Right cardiac atrium (tissue), 5 donors: ENCODE measurements at regions not wholly inside any gene's neighbourhood (a gene's known extent, or its start where the extent isn't known, plus 50 kb on each side); places are given as distances from the start of the nearest gene placed in this dataset.

Experiments used
- ATAC-seq, 2 donors: fragments of 200-7000 bp; cut with Tn5 transposase; one replicate each; pipeline versions ENCODE4 v1.8.0 to v1.9.1; 2020; ENCODE audit warnings: moderate library complexity in 2 of 2, mild to moderate bottlenecking in 1 of 2
- DNase-seq, 3 donors: peaks; one replicate each; pipeline ENCODE4 v3.0.0-alpha.2; 2020
- H3K27ac ChIP-seq: one replicate; pipeline ENCODE4 v1.5.1; 2013; ENCODE audit warnings: mild to moderate bottlenecking, low read length, control low read depth, moderate library complexity
- H3K27me3 ChIP-seq: one replicate; pipeline ENCODE4 v1.6.1; 2013; ENCODE audit not compliant: control insufficient read depth, insufficient read depth
- H3K4me1 ChIP-seq: one replicate; pipeline ENCODE4 v1.6.1; 2013; ENCODE audit warnings: low read length; ENCODE audit not compliant: control insufficient read depth, insufficient read depth
- H3K4me3 ChIP-seq: one replicate; pipeline ENCODE4 v1.5.1; 2013; ENCODE audit warnings: low read length, control low read depth
- H3K9me3 ChIP-seq: one replicate; pipeline ENCODE4 v1.6.1; 2013; ENCODE audit warnings: low read length; ENCODE audit not compliant: control insufficient read depth
- WGBS: extraction: QIAGEN DNeasy Blood & Tissue Kit; methylation state at CpG from one replicate; pipeline ENCODE4 v1.1.7; 2013; 5-methylcytosine and 5-hydroxymethylcytosine counted together
- intact Hi-C, 4 donors: fragments of 100-400 bp; cut with DNase I; formaldehyde crosslinking; loops; one replicate each; pipeline versions ENCODE4 v1.11.0 to v1.14.0; 2022 to 2023
- donor health status: healthy with polysubstance abuse.
- donor health status: DM: no; HTN: yes; CAD: no.
- donor health status: DM: no; HTN: no; CAD: no.
- donor health status: DM: no; HTN: yes; CAD: no; lungs with severe emphysema.
- donor health status: DM: yes; HTN: yes; CAD: no.

- Histone ChIP-seq H3K4me1 (no peaks in the 10 kb centered on the region), H3K9me3 (no peaks in the 10 kb centered on the region), H3K27ac (no peak overlapping the region), H3K4me3 (no peak overlapping the region), H3K27me3 (no peaks in the 10 kb centered on the region)
- WGBS: 50% methylated on average over 5 of the region's 5 CpGs
- intact Hi-C loops: no loop called here
- ATAC-seq (no peak), DNase-seq (no peak)
Measured at GRCh38 chr21:26653430-26653829, 80.3 kb upstream of the CYYR1 start.

DNA sequence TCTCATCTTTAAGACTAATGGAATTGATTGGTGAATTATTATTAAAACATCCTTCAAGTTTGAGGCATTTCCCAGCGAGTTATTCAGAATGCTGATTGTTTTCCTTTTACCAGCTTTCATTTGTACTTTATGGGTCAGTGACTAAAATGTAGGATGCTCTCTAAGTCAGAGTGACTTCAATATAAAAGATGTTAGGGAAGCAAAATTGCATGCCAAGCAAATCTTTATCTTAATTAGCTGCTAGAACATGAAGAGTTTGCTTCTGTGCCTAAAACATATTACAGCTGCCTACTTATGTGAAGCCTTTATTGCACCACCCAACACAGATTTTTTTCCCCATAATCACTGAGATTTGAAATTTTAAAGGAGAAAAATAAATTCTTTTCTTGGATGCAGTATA, 79.8 kb upstream of the CYYR1 start:
- ATAC-seq (no peak), DNase-seq (no peak)
- WGBS: 47% methylated on average over 1 of the region's 1 CpG
- Histone ChIP-seq H3K27ac (no peak overlapping the region), H3K4me3 (no peak overlapping the region), H3K27me3 (no peaks in the 10 kb centered on the region), H3K4me1 (no peaks in the 10 kb centered on the region), H3K9me3 (no peaks in the 10 kb centered on the region)
- intact Hi-C loops: no loop called here

DNA sequence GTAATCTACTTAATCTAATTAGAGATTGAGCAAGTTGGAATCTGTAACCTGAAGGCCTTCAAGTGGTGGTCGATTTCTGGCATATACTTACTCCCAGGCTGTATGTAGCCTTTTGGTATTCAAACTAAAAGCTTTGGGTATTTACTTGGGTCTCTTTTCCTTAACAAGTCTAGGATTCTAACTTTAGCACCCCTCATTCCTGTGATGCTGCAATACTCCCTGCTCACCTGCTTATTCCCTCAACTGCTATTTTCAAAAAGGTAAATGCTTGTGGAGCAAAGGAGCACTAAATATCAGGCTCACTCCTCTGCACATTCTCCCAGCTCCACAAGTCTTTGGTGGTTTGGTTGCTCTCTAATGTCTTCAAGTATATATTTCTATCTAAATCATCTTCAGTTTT, 68.0 kb upstream of the CYYR1 start:
- 66% methylated on average over 1 of the region's 1 CpG for WGBS
- DNase-seq (no peak), ATAC-seq (no peak)
- intact Hi-C loops: no loop called here
- Histone ChIP-seq H3K4me3 (no peak overlapping the region), H3K27ac (no peak overlapping the region), H3K9me3 (no peaks in the 10 kb centered on the region), H3K27me3 (no peaks in the 10 kb centered on the region), H3K4me1 (no peaks in the 10 kb centered on the region)

DNA sequence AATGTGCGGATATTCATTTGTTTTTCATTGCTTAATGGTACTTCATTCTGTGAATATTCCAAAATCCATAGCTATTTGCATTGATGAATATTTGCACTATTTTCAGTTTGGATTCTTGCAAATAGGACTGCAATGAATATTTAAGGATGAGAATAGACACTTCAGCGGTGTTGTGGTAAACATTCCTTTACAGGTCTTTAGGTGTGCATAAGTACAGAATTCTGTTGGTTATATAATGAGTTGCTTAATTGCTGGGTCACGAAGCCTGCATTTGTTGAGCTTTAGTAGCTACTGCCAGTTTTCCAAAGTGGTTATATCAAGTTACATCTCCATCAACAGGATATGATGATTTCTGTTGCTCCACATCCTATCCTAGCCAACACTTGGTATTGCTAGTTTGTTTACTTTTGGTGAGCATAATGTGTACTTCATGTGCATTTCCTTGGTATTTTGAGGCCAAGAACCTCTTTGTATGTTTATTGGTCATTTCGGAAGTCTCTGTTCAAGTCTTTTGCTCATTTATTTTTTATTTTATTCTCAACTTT, 64.2 kb upstream of the CYYR1 start:
- intact Hi-C loops: no loop called here
- H3K27me3 ChIP-seq: no peaks in the 10 kb centered on the region

GRCh38 chr21:26635681-26636080, 62.6 kb upstream of the CYYR1 start:
- no peaks in the 10 kb centered on the region for H3K4me1 ChIP-seq
- H3K27ac ChIP-seq: no peak overlapping the region
- ATAC-seq (no peak), DNase-seq (no peak)
- H3K9me3 ChIP-seq: no peaks in the 10 kb centered on the region
- intact Hi-C loops: no loop called here
- no peak overlapping the region for H3K4me3 ChIP-seq
- WGBS: 62% methylated on average over 3 of the region's 3 CpGs
- no peaks in the 10 kb centered on the region for H3K27me3 ChIP-seq

More for the DNA sequence above, 64.2 kb upstream of the CYYR1 start:
- DNase-seq (no peak), ATAC-seq (no peak)
- 83% methylated on average over 4 of the region's 4 CpGs for whole genome bisulfite sequencing
- Histone ChIP-seq H3K4me3 (no peak overlapping the region), H3K27ac (no peak overlapping the region), H3K9me3 (no peaks in the 10 kb centered on the region), H3K4me1 (no peaks in the 10 kb centered on the region)

DNA sequence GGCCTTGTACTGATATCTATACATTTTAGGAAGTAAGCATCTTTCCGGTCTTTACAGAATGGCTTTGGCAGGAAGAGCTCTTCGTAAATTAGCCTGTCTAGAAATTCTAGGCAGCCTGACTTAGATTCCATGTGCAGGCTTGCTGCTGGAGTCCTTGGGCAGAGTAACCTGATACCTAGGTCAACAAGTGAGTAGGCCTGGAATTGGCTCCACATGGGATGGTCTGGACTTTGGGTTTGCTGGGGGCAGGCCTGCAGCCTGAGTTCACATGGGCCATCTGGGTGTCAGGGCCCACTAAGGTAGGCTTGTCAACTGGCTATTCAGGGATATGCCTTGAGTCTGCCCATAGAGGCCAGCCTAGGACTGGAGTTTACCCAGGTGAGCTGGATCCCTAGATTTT, 59.6 kb upstream of the CYYR1 start:
- DNase-seq (no peak), ATAC-seq (no peak)
- no peaks in the 10 kb centered on the region for H3K4me1 ChIP-seq
- no peak overlapping the region for H3K4me3 ChIP-seq
- H3K27ac ChIP-seq: no peak overlapping the region
- WGBS: 69% methylated on average over 2 of the region's 2 CpGs
- intact Hi-C loops: no loop called here
- H3K9me3 ChIP-seq: no peaks in the 10 kb centered on the region
- H3K27me3 ChIP-seq: no peaks in the 10 kb centered on the region

DNA sequence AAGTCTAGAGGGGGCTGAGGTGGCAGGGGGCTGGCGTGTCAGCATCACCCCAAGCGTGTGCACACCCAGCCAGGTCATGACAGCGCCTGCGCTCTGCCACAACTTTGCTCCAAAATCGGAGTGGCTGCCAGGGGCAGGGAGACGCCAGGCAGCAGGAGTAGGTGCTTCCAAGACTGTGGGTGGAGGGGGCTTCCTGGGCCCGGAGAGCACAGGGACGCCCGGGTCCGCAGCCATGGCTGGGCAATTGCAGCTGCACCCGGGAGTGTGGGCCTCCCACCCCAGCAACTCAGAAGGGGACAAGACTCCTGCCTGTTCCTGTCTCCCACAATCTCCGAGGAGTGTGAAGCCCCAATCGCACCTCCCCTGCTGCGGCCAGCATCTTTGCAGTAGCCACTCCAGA, 53.1 kb upstream of the CYYR1 start:
- H3K27ac ChIP-seq: no peak overlapping the region
- no peaks in the 10 kb centered on the region for H3K4me1 ChIP-seq
- no peak overlapping the region for H3K4me3 ChIP-seq
- no peak for ATAC-seq
- intact Hi-C loops: no loop called here
- H3K9me3 ChIP-seq: no peaks in the 10 kb centered on the region
- no peak for DNase-seq
- 94% methylated on average over 14 of the region's 14 CpGs for WGBS
- no peaks in the 10 kb centered on the region for H3K27me3 ChIP-seq

DNA sequence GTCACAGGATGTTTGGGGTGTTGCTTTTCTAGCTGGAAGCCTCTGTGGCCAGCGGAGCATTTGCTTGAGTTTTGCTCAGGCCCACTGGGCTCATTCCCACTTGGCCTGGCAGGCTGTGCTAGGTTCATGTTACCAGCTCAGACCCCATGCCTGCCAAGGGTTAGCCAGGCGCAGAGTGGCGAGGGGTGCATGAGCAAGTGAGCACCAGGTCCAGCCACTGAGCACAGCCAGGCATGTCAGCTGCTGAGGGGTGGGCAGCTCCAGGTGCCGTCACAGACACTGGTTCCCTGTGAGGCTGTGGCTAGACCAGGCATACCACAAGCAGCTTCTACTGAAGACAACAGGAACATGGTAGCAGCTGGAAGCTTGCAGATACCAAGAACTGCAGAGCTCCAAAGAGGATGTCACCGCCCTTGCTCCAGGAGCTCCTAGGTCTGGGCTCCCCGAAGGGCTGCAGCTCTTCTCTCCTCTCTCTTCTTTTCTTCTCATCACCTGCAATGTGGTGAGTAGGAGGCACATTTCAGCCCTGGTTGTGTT, 52.0 kb upstream of the CYYR1 start:
- Histone ChIP-seq H3K4me3 (no peak overlapping the region), H3K27ac (no peak overlapping the region), H3K27me3 (no peaks in the 10 kb centered on the region), H3K4me1 (no peaks in the 10 kb centered on the region), H3K9me3 (no peaks in the 10 kb centered on the region)
- intact Hi-C loops: no loop called here
- DNase-seq: peak in 1 of 3 donors; percentile 27
- no peak for ATAC-seq
- 77% methylated on average over 6 of the region's 6 CpGs for WGBS
